Osteoblast (primary cell): ENCODE measurements at regions not wholly inside any gene's neighbourhood (a gene's known extent, or its start where the extent isn't known, plus 50 kb on each side); places are given as distances from the start of the nearest gene placed in this dataset.

Experiments
- DNase-seq: peaks from one replicate; pipeline ENCODE4 v3.0.0; 2011; ENCODE audit warnings: low spot score, mixed read lengths; ENCODE audit not compliant: insufficient read length; ENCODE audit errors: missing footprints
- H2AFZ ChIP-seq: 2 replicates; pipeline ENCODE4 v1.6.0; 2011; ENCODE audit warnings: mild to moderate bottlenecking, low read length
- H3K27ac ChIP-seq: 2 replicates; pipeline ENCODE4 v1.5.1; 2011; ENCODE audit warnings: mild to moderate bottlenecking, low read depth, low read length, moderate library complexity
- H3K27me3 ChIP-seq: 2 replicates; pipeline ENCODE4 v1.6.0; 2012; ENCODE audit warnings: mild to moderate bottlenecking, control low read depth, inconsistent platforms, low read length, moderate library complexity; ENCODE audit not compliant: insufficient read depth
- H3K36me3 ChIP-seq: 2 replicates; pipeline ENCODE4 v1.5.1; 2011; ENCODE audit warnings: mild to moderate bottlenecking, low read length, control low read depth, moderate library complexity; ENCODE audit not compliant: insufficient read depth
- H3K4me1 ChIP-seq: 2 replicates; pipeline ENCODE4 v1.5.1; 2011; ENCODE audit warnings: mild to moderate bottlenecking, low read length, control low read depth, moderate library complexity; ENCODE audit not compliant: insufficient read depth
- H3K4me2 ChIP-seq: 2 replicates; pipeline ENCODE4 v1.6.0; 2011; ENCODE audit warnings: mild to moderate bottlenecking, low read length; ENCODE audit not compliant: insufficient read depth
- H3K4me3 ChIP-seq: fragments of 200-600 bp; sonication (generic); 3 replicates; pipeline ENCODE4 v1.5.1; 2012; ENCODE audit warnings: mild to moderate bottlenecking, low read length, inconsistent platforms; ENCODE audit not compliant: insufficient read depth
- H3K79me2 ChIP-seq: 2 replicates; pipeline ENCODE4 v1.6.0; 2012; ENCODE audit warnings: mild to moderate bottlenecking, low read length, control low read depth, inconsistent platforms; ENCODE audit not compliant: insufficient read depth
- H3K9me3 ChIP-seq: 2 replicates; pipeline ENCODE4 v1.5.1; 2011; ENCODE audit warnings: low read depth, low read length, control low read depth
- H4K20me1 ChIP-seq: 2 replicates; pipeline ENCODE4 v1.6.0; 2012; ENCODE audit warnings: mild to moderate bottlenecking, low read length, control low read depth; ENCODE audit not compliant: insufficient read depth
- CTCF ChIP-seq: IDR thresholded peaks from 2 replicates; pipeline ENCODE4 v1.5.1; 2011; ENCODE audit warnings: mild to moderate bottlenecking, low read depth, low read length, moderate library complexity; ENCODE audit errors: extremely low read depth

GRCh38 chr9:71329873-71330272 lies 208.5 kb upstream of the TRPM3 start:
- Histone ChIP-seq H3K36me3 (no peaks in the 10 kb centered on the region), H3K79me2 (no peaks in the 10 kb centered on the region), H3K27me3 (peaks cover 2% of the 10 kb centered on the region), H3K4me2 (no peak overlapping the region), H3K27ac (no peak overlapping the region), H3K4me1 (no peaks in the 10 kb centered on the region), H3K4me3 (no peak overlapping the region), H4K20me1 (no peaks in the 10 kb centered on the region), H3K9me3 (no peaks in the 10 kb centered on the region), H2AFZ (no peak overlapping the region)
- DNase-seq: peak; percentile 56
- no peak for TF ChIP-seq CTCF

- Histone ChIP-seq H3K9me3 (no peaks in the 10 kb centered on the region), H3K27ac (no peak overlapping the region), H2AFZ (no peak overlapping the region), H3K36me3 (no peaks in the 10 kb centered on the region), H3K4me2 (no peak overlapping the region), H4K20me1 (no peaks in the 10 kb centered on the region), H3K4me1 (no peaks in the 10 kb centered on the region), H3K4me3 (no peak overlapping the region), H3K79me2 (no peaks in the 10 kb centered on the region), H3K27me3 (no peaks in the 10 kb centered on the region)
- no peak for DNase-seq
- no peak for TF ChIP-seq CTCF
These were observed 204.9 kb upstream of the TRPM3 start for GRCh38 chr9:71326360-71326759.

- H3K4me3 ChIP-seq: no peak overlapping the region
- no peaks in the 10 kb centered on the region for H3K36me3 ChIP-seq
- no peak overlapping the region for H3K27ac ChIP-seq
- no peaks in the 10 kb centered on the region for H3K4me1 ChIP-seq
- no peaks in the 10 kb centered on the region for H4K20me1 ChIP-seq
- no peaks in the 10 kb centered on the region for H3K27me3 ChIP-seq
- no peaks in the 10 kb centered on the region for H3K9me3 ChIP-seq
- no peaks in the 10 kb centered on the region for H3K79me2 ChIP-seq
- no peak for DNase-seq
- no peak overlapping the region for H2AFZ ChIP-seq
- TF ChIP-seq CTCF: no peak
- no peak overlapping the region for H3K4me2 ChIP-seq
These were observed 201.9 kb upstream of the TRPM3 start for GRCh38 chr9:71323357-71323756.

GRCh38 chr9:71322311-71322710 lies 200.9 kb upstream of the TRPM3 start:
- Histone ChIP-seq H3K4me1 (no peaks in the 10 kb centered on the region), H3K36me3 (no peaks in the 10 kb centered on the region), H3K4me3 (no peak overlapping the region), H3K9me3 (no peaks in the 10 kb centered on the region), H3K79me2 (no peaks in the 10 kb centered on the region), H2AFZ (no peak overlapping the region), H3K27ac (no peak overlapping the region), H3K4me2 (no peak overlapping the region), H3K27me3 (no peaks in the 10 kb centered on the region), H4K20me1 (no peaks in the 10 kb centered on the region)
- no peak for DNase-seq
- TF ChIP-seq CTCF: no peak
